ENCODE measurements at regions not wholly inside any gene's neighbourhood (a gene's known extent, or its start where the extent isn't known, plus 50 kb on each side); places are given as distances from the start of the nearest gene placed in this dataset.

DNA sequence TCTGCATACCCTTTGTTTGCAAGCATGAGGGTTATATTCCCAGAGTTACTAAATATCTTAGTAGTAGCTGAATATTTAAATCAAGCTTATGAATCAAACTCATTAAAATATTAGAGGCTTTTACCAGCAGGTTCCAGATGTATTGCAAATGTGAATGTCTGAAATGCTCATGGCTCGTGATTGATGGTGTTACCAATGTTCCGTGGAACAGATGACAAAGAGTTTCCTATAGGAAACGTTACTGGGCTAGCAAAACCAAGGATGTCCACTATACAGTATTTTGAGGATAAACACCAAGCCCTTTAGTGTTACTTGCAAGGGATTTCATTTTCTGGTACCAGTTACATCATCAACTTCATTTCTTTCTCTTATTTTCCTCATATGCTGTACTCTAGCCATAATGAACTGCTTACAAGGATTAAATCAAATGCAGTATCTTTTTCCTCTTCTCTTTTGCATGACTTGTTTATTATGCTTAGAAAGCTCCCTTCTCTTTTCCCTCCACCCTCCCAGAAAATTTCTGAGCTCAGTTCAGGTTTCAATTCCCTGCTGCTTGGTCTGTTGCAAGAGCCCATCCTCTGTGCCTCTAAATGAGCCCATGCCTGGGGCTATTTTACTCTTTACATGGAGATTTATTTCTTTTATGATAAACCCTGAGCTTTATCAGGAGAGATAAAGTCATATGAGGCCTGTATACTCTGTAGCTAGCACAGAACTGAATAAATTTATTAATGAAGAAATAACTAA is 1537.1 kb upstream of the GOT2 start:
- TF ChIP-seq POLR2AphosphoS5 (IDR thresholded peaks at IDR 0.05; ENCODE audit: low read depth, low read length): no peak
- TF ChIP-seq, protein P1, sequence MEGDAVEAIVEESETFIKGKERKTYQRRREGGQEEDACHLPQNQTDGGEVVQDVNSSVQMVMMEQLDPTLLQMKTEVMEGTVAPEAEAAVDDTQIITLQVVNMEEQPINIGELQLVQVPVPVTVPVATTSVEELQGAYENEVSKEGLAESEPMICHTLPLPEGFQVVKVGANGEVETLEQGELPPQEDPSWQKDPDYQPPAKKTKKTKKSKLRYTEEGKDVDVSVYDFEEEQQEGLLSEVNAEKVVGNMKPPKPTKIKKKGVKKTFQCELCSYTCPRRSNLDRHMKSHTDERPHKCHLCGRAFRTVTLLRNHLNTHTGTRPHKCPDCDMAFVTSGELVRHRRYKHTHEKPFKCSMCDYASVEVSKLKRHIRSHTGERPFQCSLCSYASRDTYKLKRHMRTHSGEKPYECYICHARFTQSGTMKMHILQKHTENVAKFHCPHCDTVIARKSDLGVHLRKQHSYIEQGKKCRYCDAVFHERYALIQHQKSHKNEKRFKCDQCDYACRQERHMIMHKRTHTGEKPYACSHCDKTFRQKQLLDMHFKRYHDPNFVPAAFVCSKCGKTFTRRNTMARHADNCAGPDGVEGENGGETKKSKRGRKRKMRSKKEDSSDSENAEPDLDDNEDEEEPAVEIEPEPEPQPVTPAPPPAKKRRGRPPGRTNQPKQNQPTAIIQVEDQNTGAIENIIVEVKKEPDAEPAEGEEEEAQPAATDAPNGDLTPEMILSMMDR (IDR thresholded peaks at IDR 0.05): no peak
- no peak for TF ChIP-seq SIN3A (IDR thresholded peaks at IDR 0.05; ENCODE audit: borderline replicate concordance, insufficient read depth, low read depth, low read length)

Measured in Panc1 (cell line).